ENCODE measurements at regions not wholly inside any gene's neighbourhood (a gene's known extent, or its start where the extent isn't known, plus 50 kb on each side); places are given as distances from the start of the nearest gene placed in this dataset.

GRCh38 chr4:189409158-189409557, 531.5 kb upstream of the FRG1 start:
- TF ChIP-seq FOXP2 (optimal IDR thresholded peaks at IDR 0.05; ENCODE audit: borderline replicate concordance, extremely low read depth, extremely low read length, insufficient read depth) (no peak), SIN3A (IDR thresholded peaks at IDR 0.05; ENCODE audit: borderline replicate concordance, insufficient read depth, low read length) (no peak), POLR2AphosphoS5 (IDR thresholded peaks at IDR 0.05; ENCODE audit: low read depth, low read length) (no peak), TAF1 (IDR thresholded peaks at IDR 0.05; ENCODE audit: borderline replicate concordance, insufficient read depth, low read length) (no peak), REST (IDR thresholded peaks at IDR 0.05; ENCODE audit: insufficient read depth in 1 of 2, low read depth in 2 of 2, low read length in 2 of 2) (no peak)

- TF ChIP-seq SIN3A (IDR thresholded peaks at IDR 0.05; ENCODE audit: borderline replicate concordance, insufficient read depth, low read length) (no peak), POLR2AphosphoS5 (IDR thresholded peaks at IDR 0.05; ENCODE audit: low read depth, low read length) (no peak), FOXP2 (optimal IDR thresholded peaks at IDR 0.05; ENCODE audit: borderline replicate concordance, extremely low read depth, extremely low read length, insufficient read depth) (no peak), REST (IDR thresholded peaks at IDR 0.05; ENCODE audit: insufficient read depth in 1 of 2, low read depth in 2 of 2, low read length in 2 of 2) (no peak), TAF1 (IDR thresholded peaks at IDR 0.05; ENCODE audit: borderline replicate concordance, insufficient read depth, low read length) (no peak)
Observed at GRCh38 chr4:189414021-189414420, 526.7 kb upstream of the FRG1 start.

GRCh38 chr4:189420572-189420971, 520.1 kb upstream of the FRG1 start:
- TF ChIP-seq FOXP2 (optimal IDR thresholded peaks at IDR 0.05; ENCODE audit: borderline replicate concordance, extremely low read depth, extremely low read length, insufficient read depth) (no peak), SIN3A (IDR thresholded peaks at IDR 0.05; ENCODE audit: borderline replicate concordance, insufficient read depth, low read length) (no peak), REST (IDR thresholded peaks at IDR 0.05; ENCODE audit: insufficient read depth in 1 of 2, low read depth in 2 of 2, low read length in 2 of 2) (no peak), POLR2AphosphoS5 (IDR thresholded peaks at IDR 0.05; ENCODE audit: low read depth, low read length) (no peak), TAF1 (IDR thresholded peaks at IDR 0.05; ENCODE audit: borderline replicate concordance, insufficient read depth, low read length) (no peak)

- TF ChIP-seq POLR2AphosphoS5 (IDR thresholded peaks at IDR 0.05; ENCODE audit: low read depth, low read length) (no peak), TAF1 (IDR thresholded peaks at IDR 0.05; ENCODE audit: borderline replicate concordance, insufficient read depth, low read length) (no peak), SIN3A (IDR thresholded peaks at IDR 0.05; ENCODE audit: borderline replicate concordance, insufficient read depth, low read length) (no peak), FOXP2 (optimal IDR thresholded peaks at IDR 0.05; ENCODE audit: borderline replicate concordance, extremely low read depth, extremely low read length, insufficient read depth) (no peak), REST (IDR thresholded peaks at IDR 0.05; ENCODE audit: insufficient read depth in 1 of 2, low read depth in 2 of 2, low read length in 2 of 2) (no peak)
Observed at GRCh38 chr4:189436207-189436606, 504.5 kb upstream of the FRG1 start.

GRCh38 chr4:189440716-189441115, 500.0 kb upstream of the FRG1 start:
- TF ChIP-seq REST (IDR thresholded peaks at IDR 0.05; ENCODE audit: insufficient read depth in 1 of 2, low read depth in 2 of 2, low read length in 2 of 2) (no peak), SIN3A (IDR thresholded peaks at IDR 0.05; ENCODE audit: borderline replicate concordance, insufficient read depth, low read length) (no peak), TAF1 (IDR thresholded peaks at IDR 0.05; ENCODE audit: borderline replicate concordance, insufficient read depth, low read length) (no peak), POLR2AphosphoS5 (IDR thresholded peaks at IDR 0.05; ENCODE audit: low read depth, low read length) (no peak), FOXP2 (optimal IDR thresholded peaks at IDR 0.05; ENCODE audit: borderline replicate concordance, extremely low read depth, extremely low read length, insufficient read depth) (no peak)
